ENCODE measurements at regions not wholly inside any gene's neighbourhood (a gene's known extent, or its start where the extent isn't known, plus 50 kb on each side); places are given as distances from the start of the nearest gene placed in this dataset.

- no peaks in the 10 kb centered on the region for H3K79me2 ChIP-seq (ENCODE audit: control insufficient read depth, insufficient read depth, low read length)
- SMC1A ChIA-PET (ENCODE audit: uncharacterized antibody, unreplicated experiment): interaction anchor here (1.0 kb wide), 3 partner anchors 15 to 362 kb away, joined by 3 to 4 read pairs (median 3); no protein-coding TSS in a partner anchor
- FAIRE-seq: no peak
- H3K27me3 ChIP-seq (replicated peaks in 1 of 2; ENCODE audit: control insufficient read depth in 2 of 2, insufficient read depth in 2 of 2, low read length in 1 of 2): no peaks in the 10 kb centered on the region
- intact Hi-C loops (cut with micrococcal nuclease; ENCODE audit: unreplicated experiment) (no loop called here), in situ Hi-C loops (cut with MboI) (no loop called here)
- no peak overlapping the region for H3K27ac ChIP-seq (ENCODE audit: control insufficient read depth, insufficient read depth)
- DNase-seq (ENCODE audit: low read depth, low spot score): no peak
- H3K36me3 ChIP-seq (ENCODE audit: control insufficient read depth in 2 of 2, insufficient read depth in 2 of 2, low read length in 1 of 2): no peaks in the 10 kb centered on the region
- no peak overlapping the region for H3K9ac ChIP-seq (ENCODE audit: control insufficient read depth, insufficient read depth, low read length)
- no TSS peak for BruUV-seq (replicated peaks)
- CTCF ChIA-PET: interaction anchor here (0.8 to 3.1 kb wide), 2 partner anchors 15 to 278 kb away, joined by 3 to 16 read pairs; no protein-coding TSS in a partner anchor
- 22% methylated on average over 4 of the region's 4 CpGs for WGBS (ENCODE audit: insufficient coverage, insufficient replicate concordance, low lambda C conversion rate, missing lambda C conversion rate)
- RAD21 ChIA-PET (ENCODE audit: unreplicated experiment): interaction anchor here (1.0 to 1.4 kb wide), 2 partner anchors 11 to 16 kb away, joined by 3 to 5 read pairs; no protein-coding TSS in a partner anchor
- POLR2A ChIA-PET: no interaction called here
- H3K9me3 ChIP-seq (replicated peaks; ENCODE audit: control insufficient read depth, insufficient read depth, low read length): no peaks in the 10 kb centered on the region
- no peak overlapping the region for H3K4me3 ChIP-seq
- H2AFZ ChIP-seq (ENCODE audit: control insufficient read depth, low read depth, low read length): no peak overlapping the region
- no peaks in the 10 kb centered on the region for H3K4me1 ChIP-seq (ENCODE audit: control insufficient read depth, insufficient read depth, low read length)
- no peaks in the 10 kb centered on the region for H4K20me1 ChIP-seq (ENCODE audit: control insufficient read depth, insufficient read depth)
- no peak overlapping the region for H3K4me2 ChIP-seq (ENCODE audit: control insufficient read depth, insufficient read depth)
- no peak for ATAC-seq
- TF ChIP-seq SMAD5 (IDR thresholded peaks at IDR 0.05; ENCODE audit: low read depth) (no peak), MXI1 (IDR thresholded peaks at IDR 0.05; ENCODE audit: low read depth, low read length) (no peak), CHD1 (IDR thresholded peaks at IDR 0.05; ENCODE audit: low read depth, low read length) (no peak), ATF3 (IDR thresholded peaks at IDR 0.05; ENCODE audit: borderline replicate concordance, extremely low read depth, low read depth, low read length) (no peak), NR2F1 (conservative IDR thresholded peaks at IDR 0.05) (no peak), ATF7 (IDR thresholded peaks at IDR 0.05; ENCODE audit: low read depth) (no peak), ASH2L (IDR thresholded peaks at IDR 0.05; ENCODE audit: borderline replicate concordance, low read depth) (no peak), PAX8 (IDR thresholded peaks at IDR 0.05) (no peak), RELA (IDR thresholded peaks at IDR 0.05; ENCODE audit: borderline replicate concordance, partially characterized antibody) (no peak), JUNB (IDR thresholded peaks at IDR 0.05) (no peak), PKNOX1 (IDR thresholded peaks at IDR 0.05) (no peak), ZSCAN29 (IDR thresholded peaks at IDR 0.05) (no peak), MYB (IDR thresholded peaks at IDR 0.05; ENCODE audit: borderline replicate concordance, low read depth, low read length) (no peak), KLF5 (IDR thresholded peaks at IDR 0.05; ENCODE audit: partially characterized antibody) (no peak), NR2C1 (IDR thresholded peaks at IDR 0.05) (no peak), CBX3 (IDR thresholded peaks at IDR 0.05; ENCODE audit: borderline replicate concordance, low read depth) (no peak), CEBPB (IDR thresholded peaks at IDR 0.05; ENCODE audit: borderline replicate concordance in 1 of 2, low read depth in 2 of 2, low read length in 2 of 2) (no peak), FOXM1 (IDR thresholded peaks at IDR 0.05; ENCODE audit: low read depth, low read length) (no peak)
- TF ChIP-seq, protein P1, sequence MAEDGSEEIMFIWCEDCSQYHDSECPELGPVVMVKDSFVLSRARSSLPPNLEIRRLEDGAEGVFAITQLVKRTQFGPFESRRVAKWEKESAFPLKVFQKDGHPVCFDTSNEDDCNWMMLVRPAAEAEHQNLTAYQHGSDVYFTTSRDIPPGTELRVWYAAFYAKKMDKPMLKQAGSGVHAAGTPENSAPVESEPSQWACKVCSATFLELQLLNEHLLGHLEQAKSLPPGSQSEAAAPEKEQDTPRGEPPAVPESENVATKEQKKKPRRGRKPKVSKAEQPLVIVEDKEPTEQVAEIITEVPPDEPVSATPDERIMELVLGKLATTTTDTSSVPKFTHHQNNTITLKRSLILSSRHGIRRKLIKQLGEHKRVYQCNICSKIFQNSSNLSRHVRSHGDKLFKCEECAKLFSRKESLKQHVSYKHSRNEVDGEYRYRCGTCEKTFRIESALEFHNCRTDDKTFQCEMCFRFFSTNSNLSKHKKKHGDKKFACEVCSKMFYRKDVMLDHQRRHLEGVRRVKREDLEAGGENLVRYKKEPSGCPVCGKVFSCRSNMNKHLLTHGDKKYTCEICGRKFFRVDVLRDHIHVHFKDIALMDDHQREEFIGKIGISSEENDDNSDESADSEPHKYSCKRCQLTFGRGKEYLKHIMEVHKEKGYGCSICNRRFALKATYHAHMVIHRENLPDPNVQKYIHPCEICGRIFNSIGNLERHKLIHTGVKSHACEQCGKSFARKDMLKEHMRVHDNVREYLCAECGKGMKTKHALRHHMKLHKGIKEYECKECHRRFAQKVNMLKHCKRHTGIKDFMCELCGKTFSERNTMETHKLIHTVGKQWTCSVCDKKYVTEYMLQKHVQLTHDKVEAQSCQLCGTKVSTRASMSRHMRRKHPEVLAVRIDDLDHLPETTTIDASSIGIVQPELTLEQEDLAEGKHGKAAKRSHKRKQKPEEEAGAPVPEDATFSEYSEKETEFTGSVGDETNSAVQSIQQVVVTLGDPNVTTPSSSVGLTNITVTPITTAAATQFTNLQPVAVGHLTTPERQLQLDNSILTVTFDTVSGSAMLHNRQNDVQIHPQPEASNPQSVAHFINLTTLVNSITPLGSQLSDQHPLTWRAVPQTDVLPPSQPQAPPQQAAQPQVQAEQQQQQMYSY (CRISPR knock-in tag; IDR thresholded peaks at IDR 0.05): no peak
These were observed 116.3 kb upstream of the FN1 start for GRCh38 chr2:215552144-215552580.
